ENCODE measurements at regions not wholly inside any gene's neighbourhood (a gene's known extent, or its start where the extent isn't known, plus 50 kb on each side); places are given as distances from the start of the nearest gene placed in this dataset.

- TF ChIP-seq POLR2A (IDR thresholded peaks at IDR 0.05) (no peak), CTCF (IDR thresholded peaks at IDR 0.05 in 8 of 11, conservative IDR thresholded peaks at IDR 0.05 in 3 of 11) (no peak), POLR2AphosphoS5 (IDR thresholded peaks at IDR 0.05) (no peak)
Observed at GRCh38 chr2:44087714-44088092, 81.0 kb upstream of the PPM1B start.
